ENCODE measurements at regions not wholly inside any gene's neighbourhood (a gene's known extent, or its start where the extent isn't known, plus 50 kb on each side); places are given as distances from the start of the nearest gene placed in this dataset.

- no peak for ATAC-seq (ENCODE audit: poor library complexity)
- intact Hi-C loops (cut with DNase I) = no loop called here
Measured at GRCh38 chr3:187430576-187430975, 62.4 kb downstream of the RTP4 start.

More at GRCh38 chr3:187430576-187430975, 62.4 kb downstream of the RTP4 start:
- DNase-seq = no peak
